ELR (cell line): ENCODE measurements at regions not wholly inside any gene's neighbourhood (a gene's known extent, or its start where the extent isn't known, plus 50 kb on each side); places are given as distances from the start of the nearest gene placed in this dataset.
"Not testable (repeated sequence)": the region's sequence is repeated elsewhere in the genome, so short reads cannot be mapped to it uniquely, and the experiment has no call there.

ENCODE experiments used
- DNase-seq: peaks from one replicate; pipeline ENCODE4 v3.0.0-alpha.2; 2015; ENCODE audit warnings: low read depth

DNA sequence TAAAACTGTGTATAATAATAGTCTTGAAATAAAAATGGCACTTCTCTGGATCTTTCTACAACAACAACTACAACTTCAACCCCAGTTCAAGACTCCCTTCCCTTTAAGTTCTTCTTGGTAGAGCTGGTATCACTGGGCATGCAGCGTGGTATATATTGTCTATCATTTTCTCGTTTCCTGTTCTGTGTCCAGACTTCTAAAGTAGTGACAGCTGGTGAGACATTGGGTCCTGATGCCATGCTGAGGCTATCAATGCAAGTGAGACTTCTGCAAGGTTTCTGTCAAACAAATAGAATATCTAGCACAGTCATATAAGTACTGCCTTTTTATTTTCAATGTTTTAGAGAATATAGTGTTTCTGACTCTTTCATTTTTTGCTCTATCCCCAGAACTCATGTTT lies 123.0 kb upstream of the GRIN3A start:
- no peak for DNase-seq

DNA sequence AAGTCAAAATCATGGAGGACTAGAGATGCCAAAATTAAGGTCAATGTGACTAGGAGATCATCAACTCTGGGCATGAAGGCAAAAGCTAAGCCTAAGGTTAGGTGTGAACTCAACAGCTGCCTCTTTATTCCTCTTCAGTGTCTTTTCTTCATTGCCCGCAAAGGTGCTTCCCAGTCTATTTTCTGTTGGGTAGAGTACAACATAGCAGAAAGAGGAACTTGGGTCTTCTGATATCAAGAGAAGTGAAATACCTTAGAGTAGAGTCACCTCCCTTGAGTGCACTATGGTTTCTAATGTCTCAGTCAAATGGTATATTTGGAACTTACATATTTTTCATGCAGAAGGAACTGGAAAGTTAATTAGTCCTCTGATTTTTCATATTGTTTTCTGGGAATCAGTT lies 122.5 kb upstream of the GRIN3A start:
- DNase-seq: no peak

DNA sequence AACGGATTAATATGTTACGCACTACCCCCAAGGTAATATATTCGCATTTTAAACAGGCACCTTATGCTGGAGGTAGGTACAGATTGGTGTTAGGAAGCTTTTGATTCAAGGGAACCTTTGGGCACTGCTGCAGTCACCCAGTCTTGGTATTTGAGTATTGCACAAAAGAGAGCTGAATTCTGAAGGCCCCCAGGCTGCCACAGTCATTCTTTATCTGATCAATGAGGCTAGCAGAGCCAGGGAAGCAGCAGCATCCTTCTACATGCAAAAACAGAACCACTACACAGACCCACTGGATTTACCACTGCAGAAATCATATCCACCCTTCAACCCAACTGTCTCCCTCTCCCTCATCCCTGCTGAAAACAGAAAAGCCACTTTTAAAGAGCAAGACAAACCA lies 121.2 kb upstream of the GRIN3A start:
- no peak for DNase-seq

DNA sequence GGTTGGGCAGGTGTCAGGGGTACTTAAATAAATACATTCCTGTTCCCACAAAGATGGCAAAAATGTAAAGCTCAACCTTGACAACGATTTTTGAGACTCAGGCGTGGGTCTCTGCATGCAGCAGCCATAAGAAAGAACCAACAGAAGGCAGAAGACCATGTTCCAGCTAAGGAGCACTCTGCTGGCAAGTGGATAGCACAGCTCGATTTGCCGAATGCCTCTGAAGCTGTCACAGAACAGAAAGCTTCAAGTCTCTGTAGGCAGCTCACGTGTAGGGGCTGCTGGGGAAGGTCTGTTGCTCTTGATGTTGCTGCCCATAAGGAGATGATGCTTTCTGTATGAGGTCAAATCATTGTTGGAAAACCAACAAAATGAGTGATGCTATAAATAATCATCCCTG lies 119.6 kb upstream of the GRIN3A start:
- DNase-seq: no peak

DNA sequence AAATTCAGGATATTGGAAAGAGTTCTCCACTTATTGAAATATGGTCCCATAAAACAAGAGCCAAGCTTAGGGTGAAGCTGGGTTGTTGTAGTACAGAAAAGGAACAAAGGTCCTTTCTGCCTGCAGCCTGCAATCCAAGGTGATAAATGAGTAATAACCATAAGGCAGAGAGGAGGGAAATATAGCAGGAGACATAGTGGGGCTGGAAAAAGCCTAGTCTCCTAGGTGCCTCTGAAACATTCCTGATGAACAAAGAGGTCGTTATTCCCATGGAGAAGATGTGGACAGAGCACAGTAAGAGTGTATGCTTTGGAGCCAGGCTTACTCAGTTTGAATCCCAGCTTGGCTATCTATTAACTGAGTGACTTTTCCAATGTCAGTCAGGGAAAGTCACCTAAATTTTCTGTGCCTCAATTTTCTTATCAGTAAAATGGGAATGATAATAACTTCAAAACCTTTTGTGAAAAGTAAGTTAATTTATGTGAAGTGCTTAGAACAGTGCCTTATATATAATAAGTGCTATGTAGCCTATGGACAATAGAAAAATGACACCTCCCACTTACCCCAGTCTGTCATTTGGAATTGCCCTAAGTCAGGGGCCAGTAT lies 110.8 kb upstream of the GRIN3A start:
- DNase-seq: no peak

DNA sequence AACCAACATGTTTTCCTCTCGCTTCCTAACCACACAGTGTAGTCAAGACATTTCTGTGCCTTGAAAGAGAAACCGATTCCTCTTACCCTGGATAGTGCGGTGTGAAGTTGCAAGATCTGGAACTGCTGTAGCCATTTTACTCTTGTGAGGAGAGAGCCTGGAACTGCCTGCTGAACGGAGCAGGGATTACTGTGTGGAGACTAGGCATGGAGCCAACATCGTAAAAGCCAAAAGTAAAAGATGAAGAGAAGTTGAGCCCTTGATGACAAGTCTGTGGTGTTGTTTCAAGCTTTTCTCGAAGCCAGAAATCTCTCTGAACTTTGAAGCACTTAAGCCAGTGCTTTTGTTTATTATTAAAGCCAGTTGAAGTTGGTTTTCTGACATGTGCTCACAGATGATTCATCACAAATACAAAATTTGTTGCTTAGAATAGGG lies 110.1 kb upstream of the GRIN3A start:
- DNase-seq: peak; percentile 15

DNA sequence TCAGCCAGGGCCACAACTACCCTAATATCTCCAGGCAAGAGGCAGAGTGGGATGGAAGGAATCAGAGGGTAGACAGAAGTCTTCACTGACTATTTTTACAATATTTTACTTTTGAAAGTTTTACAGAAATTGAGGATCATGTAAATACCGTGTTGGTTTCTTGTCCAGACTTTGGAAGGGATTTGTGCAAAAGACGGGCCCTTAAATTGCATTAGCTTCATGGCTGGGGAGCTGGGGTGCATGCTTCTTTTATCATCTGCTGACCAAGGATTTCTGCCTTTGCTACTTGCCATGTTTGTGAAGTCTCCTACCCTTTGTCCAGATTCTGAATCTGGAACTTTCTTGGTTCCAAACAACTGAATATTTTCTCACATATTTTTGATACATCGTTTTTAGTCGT lies 107.7 kb upstream of the GRIN3A start:
- DNase-seq: no peak

DNA sequence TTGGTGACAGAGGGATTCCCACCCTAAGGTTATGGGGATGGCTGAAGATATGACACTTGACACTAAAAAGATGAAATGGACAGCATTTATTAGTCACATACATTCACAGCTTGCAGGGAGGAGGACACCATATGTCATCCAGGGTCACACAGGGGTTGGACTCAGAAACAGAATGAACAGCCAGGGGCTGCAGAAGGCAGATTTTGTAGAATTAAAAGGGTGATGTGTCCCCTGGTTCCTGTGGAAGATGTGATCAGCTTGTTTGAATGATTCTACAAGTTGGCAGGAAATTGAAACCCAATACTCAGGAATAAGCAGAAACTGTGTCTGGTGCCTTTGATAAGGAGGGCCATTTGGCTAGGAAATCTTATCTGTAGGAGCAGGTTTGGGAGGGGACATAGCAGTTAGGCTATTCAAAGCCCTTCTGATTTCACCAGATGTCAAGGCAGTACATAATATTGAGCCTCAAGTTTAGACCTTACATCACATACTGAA lies 102.3 kb upstream of the GRIN3A start:
- no peak for DNase-seq

DNA sequence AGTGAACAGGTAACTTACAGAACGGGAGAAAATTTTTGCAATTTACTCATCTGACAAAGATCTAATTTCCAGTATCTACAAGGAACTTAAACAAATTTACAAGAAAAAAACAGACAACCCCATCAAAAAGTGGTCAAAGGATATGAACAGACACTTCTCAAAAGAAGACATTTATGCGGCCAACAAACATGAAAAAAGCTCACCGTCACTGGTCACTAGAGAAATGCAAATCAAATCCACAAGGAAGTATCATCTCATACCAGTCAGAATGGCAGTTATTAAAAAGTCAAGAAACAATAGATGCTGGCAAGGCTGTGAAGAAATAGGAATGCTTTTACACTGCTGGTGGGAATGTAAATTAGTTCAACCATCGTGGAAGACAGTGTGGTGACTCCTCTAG lies 100.5 kb upstream of the GRIN3A start:
- DNase-seq: not testable (repeated sequence)

DNA sequence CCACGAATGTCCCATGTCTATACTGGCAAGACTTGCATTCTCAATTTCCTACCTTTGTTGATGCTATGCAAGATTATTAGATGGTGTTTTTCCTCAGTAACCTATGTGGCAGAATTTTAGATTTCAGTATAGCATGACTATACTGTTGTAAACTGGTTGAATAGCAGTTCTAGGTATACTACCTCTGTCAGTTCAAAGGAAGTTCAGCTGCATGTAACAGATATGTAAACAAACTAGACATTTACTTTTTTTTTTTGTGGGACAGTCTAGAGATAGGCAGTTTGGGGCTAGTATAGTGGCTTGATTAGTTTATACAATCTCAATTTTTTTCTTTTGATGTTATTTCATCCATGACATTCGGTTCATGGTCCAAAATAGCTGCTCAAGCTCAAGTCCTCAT lies 97.6 kb upstream of the GRIN3A start:
- no peak for DNase-seq

DNA sequence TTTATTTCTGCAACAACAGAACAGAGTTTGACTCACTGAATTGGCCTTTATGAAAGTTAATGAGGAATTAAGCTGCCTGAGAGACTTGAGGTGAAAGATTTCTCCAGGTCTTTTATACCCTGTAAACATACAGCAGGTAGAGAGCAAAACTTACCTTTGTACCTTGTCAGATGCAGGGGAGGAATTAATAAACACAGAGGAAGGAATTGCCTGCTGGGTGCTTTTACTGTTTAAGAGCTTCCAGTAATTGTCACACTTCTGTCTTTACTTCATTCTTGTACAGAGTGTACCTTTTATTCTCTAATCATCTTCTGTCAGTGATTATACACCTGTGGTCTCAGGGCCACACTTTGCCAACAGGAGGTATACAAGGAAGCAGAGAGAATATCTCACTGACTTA lies 94.0 kb upstream of the GRIN3A start:
- no peak for DNase-seq

DNA sequence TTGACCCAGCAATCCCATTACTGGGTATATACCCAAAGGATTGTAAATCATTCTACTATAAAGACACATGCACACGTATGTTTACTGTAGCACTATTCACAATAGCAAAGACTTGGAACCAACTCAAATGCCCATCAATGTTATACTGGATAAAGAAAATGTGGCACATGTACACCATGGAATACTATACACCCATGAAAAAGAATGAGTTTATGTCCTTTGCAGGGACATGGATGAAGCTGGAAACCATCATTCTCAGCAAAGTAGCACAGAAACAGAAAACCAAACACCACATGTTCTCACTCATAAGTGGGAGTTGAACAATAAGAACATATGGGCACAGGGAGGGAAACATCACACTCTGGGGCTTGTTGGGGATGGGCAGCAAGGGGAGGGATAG lies 83.0 kb upstream of the GRIN3A start:
- not testable (repeated sequence) for DNase-seq

DNA sequence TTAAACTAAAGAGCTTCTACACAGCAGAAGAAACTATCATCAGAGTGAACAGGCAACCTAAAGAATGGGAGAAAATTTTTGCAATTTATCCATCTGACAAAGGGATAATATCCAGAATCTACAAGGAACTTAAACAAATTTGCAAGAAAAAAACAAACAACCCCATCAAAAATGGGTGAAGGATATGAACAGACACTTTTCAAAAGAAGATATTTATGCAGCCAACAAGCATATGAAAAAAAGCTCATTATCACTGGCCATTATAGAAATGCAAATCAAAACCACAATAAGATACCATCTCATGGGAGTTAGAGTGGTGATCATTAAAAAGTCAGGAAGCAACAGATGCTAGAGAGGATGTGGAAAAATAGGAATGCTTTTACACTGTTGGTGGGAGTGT lies 82.5 kb upstream of the GRIN3A start:
- DNase-seq: not testable (repeated sequence)

DNA sequence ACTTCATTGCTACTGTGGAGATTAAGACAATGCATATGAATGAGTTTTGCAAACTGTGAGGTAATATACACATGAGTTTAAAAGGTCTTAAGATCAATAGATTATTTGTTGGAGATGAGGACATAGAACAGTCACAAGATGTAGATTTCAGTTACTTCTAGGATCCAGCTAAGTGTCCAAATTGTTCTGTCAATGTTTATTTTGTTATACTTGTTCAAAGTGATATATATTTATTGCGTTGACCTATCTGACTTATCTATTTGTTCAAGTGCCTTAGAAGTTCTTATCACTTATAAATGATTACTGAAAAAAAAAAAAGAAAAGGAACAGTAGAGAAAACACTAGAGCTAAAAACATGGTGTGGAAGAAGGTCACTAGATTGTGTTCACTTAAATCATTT lies 75.6 kb upstream of the GRIN3A start:
- no peak for DNase-seq

DNA sequence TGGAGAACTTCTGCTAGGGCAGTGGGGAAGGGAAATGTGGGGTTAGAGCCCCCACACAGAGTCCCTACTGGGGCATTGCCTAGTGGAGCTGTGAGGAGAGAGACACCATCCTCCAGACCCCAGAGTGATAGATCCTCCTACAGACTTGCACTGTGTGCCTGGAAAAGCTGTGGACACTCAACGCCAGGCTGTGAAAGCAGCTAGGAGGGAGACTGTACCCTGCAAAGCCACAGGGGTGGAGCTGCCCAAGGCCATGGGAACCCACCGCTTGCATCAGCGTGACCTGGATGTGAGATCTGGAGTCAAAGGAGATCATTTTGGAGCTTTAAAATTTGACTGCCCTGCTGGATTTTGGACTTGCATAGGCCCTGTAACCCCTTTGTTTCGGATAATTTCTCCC lies 69.4 kb upstream of the GRIN3A start:
- not testable (repeated sequence) for DNase-seq

DNA sequence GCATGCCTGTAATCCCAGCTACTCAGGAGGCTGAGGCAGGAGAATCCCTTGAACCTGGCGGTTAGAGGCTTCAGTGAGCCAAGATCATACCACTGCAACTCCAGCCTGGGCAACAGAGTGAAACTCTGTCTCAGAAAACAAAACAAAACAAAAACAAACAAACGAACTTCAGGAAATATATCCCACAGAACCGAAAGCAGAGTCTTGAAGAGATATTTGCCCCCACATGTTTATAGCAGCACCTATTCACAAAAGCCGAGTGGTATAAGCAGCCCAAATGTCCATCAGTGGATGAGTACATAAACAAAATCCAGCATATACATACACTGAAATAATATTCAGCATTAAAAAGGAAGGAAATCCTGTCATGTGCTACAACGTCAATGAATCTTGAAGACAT lies 57.6 kb upstream of the GRIN3A start:
- no peak for DNase-seq

DNA sequence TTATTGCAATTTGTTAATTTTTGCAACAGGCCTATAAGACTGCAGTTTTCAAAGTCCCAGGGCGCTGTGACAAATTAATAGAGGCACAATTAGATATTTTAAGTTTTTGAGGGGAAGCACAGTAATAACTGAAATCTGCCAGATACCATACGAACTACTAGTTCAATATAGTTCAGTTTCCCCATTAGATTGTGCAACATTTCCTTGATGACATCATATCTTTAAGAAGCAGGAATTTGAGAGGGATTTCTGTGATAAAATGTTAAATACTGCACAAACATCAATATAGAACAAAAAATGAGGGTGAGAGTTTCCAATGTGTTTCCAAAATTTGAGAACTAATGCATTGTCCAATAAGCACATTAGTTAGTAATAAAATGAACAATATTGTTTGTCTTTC lies 56.7 kb upstream of the GRIN3A start:
- no peak for DNase-seq

DNA sequence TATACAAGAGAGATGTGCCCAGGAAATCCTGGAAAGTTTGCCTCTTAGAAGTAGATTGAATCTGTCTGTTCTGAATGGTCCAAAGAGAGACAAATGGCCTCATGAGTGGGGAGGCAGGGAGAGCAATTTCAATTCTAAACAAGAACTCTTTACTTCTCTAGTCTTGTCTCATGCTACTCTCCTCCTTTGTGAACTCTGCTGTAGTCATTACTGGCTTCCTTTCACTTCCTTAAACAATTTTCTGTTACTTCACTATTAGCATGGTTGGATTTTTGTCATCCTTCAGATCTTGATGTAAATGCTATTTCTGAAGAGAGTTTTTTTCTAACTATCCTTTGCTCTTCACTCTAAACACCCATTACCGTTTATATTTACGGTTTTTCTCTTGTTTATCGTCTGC lies 54.0 kb upstream of the GRIN3A start:
- DNase-seq: no peak

DNA sequence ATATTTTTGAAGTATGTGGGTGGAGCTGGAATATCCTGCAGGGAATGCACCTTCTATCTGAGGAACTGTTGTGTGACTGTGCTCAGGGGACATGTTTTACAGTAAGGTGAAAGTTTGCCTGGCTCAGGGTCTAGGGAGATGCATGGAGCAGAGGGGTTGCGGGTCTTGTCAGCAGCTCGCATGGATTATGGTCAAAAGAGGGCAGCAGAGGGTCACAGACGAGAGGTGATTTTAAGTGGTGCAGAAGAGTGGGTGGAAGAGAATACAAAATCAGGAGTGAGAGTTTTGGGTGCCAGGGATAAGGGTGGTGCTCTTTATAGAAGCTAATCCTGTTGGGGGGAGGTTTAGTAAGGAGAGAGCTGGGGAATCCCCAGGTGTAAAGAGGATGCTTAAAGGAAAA lies 53.5 kb upstream of the GRIN3A start:
- peak; percentile 54 for DNase-seq

DNA sequence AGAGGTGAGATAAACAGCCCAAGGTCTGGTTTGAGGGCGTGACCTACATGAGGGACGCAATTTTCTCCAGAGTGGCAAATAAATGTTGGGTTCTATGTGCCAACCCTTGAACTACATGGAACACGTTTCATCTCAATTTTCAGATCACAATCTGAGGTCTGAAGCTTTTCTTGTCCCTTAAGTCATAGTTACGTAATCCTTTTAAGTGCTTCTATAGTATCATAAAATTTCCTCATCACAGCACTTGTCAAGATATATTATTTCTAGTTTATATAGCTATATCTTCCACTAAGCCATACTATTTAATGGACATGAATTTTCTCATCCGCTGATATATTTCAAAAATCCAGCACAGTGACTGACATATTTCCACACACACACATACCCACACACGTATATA lies 53.1 kb upstream of the GRIN3A start:
- DNase-seq: no peak
